ENCODE measurements at regions not wholly inside any gene's neighbourhood (a gene's known extent, or its start where the extent isn't known, plus 50 kb on each side); places are given as distances from the start of the nearest gene placed in this dataset.
A peak's percentile ranks its signal among the peaks of the same experiment; 100 is the strongest.

- peak; percentile 19 for DNase-seq (ENCODE audit: low read depth)
- no peak overlapping the region for H3K4me3 ChIP-seq (ENCODE audit: low read length)
- no peak for TF ChIP-seq CTCF (IDR thresholded peaks at IDR 0.05; ENCODE audit: insufficient read depth, low read depth, low read length, missing control alignments)
Measured at GRCh38 chr6:22071270-22072041, 225.4 kb downstream of the PRL start.

DNA sequence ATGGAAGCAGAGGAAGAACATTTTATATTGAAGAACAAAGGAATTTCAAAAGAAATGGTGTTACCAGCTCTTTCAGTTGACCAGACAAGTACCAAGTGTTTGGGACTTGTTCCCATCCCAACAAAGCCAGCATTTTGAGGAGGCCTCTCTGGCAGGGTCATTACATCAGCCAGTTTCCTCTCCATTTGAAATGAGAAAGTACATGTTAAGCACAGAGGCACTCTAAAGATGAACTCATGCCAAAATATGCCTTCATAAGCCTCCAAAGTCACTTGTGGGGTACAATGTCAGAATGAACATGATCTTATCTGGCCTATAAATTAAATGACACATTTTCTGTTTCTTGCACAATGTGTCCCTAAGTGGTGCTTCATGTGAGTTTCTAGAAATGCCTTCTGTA lies 223.9 kb downstream of the PRL start:
- no peak overlapping the region for H3K4me3 ChIP-seq (ENCODE audit: low read length)
- no peak for DNase-seq (ENCODE audit: low read depth)
- no peak for TF ChIP-seq CTCF (IDR thresholded peaks at IDR 0.05; ENCODE audit: insufficient read depth, low read depth, low read length, missing control alignments)

DNA sequence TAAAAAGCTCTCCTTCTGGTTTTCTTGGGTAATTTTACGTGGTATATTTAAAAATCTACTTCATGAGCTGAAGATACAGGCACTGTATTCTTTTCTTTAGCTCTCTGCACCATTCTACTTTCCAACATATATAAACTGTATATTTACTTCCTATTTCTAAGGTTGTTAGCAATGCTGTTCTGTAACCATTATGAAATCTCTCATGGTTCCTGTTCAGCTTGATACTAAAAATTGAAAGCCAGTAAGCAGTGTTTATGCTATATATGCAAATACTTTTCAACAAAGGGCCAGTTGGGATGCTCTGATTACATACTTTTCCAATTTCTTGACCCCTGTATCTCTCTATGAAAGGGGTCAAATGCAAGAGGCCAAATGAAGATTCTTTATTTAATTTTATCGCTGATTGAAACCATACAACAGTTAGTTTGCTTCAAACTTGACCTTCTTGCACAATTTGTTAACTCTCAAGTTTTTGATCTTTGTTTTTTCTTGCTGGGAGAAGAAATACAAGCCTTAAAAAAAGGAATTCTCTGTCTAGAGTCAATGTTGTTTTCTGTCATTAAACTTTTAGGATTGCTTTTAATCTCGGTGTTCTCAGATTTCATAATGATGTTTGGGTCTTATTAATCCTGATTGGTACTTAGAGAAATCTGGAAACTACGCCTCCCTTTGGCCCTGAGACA lies 223.2 kb downstream of the PRL start:
- no peak overlapping the region for H3K4me3 ChIP-seq (ENCODE audit: low read length)
- DNase-seq (ENCODE audit: low read depth), result no peak
- TF ChIP-seq CTCF (IDR thresholded peaks at IDR 0.05; ENCODE audit: insufficient read depth, low read depth, low read length, missing control alignments), result no peak

DNA sequence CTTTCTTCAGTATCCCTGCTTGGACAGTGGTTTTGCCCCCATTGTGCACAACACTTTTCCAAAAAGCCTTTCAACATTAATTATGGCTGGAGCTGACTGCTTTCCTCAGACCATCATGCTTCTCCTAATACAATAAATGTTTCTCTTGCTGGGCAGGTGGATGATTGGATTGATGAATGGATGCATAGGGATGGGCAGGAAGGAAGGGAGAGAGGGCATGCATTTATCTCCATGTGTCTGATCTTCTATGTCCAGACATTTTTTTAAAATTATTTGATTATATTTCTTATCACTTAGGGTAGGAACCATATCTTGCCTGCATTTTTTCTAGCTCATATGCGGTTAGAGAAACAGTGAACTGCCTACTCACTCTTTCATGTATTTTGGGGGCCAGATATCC lies 218.5 kb downstream of the PRL start:
- TF ChIP-seq CTCF (IDR thresholded peaks at IDR 0.05; ENCODE audit: insufficient read depth, low read depth, low read length, missing control alignments), result no peak
- DNase-seq (ENCODE audit: low read depth), result no peak
- H3K4me3 ChIP-seq (ENCODE audit: low read length), result no peak overlapping the region

DNA sequence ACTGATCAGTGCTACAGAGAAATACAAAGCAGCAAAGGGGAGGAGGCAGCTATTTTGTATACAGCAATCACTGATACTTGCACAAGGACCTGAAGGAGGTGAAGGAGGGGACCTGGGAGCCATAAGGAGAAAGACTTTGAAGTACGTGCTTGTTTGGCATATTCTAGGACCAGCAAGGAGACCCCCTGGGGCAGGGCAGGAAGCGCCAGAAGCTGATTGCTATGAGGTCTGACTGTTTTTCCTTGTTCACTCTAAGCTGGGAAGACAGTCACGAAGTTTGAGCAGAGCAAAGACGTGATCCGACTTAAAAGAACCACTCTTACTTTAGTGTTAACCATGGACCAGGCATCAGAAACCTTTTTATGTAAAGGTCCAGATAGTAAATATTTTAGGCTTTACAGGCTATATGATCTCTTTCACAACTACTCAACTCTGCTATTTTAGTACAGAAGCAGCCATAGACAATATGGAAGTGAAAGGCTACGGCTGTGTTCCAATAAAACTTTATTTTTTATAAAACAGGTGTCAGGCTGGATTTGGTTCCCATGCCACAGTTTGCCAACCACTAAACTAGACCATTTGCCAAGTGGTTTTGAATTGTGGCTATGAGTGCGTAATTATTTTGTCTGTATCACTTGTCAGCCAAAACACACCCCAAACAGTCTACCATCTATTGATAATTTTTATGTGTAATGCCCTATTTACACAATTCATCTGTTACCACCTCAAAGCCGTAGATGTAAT lies 217.9 kb downstream of the PRL start:
- TF ChIP-seq CTCF (IDR thresholded peaks at IDR 0.05; ENCODE audit: insufficient read depth, low read depth, low read length, missing control alignments), result no peak
- DNase-seq (ENCODE audit: low read depth), result no peak
- H3K4me3 ChIP-seq (ENCODE audit: low read length), result no peak overlapping the region

GRCh38 chr6:22079783-22080182 lies 217.1 kb downstream of the PRL start:
- no peak overlapping the region for H3K4me3 ChIP-seq (ENCODE audit: low read length)
- TF ChIP-seq CTCF (IDR thresholded peaks at IDR 0.05; ENCODE audit: insufficient read depth, low read depth, low read length, missing control alignments), result no peak
- no peak for DNase-seq (ENCODE audit: low read depth)
